HFF-Myc (cell line): ENCODE measurements at regions not wholly inside any gene's neighbourhood (a gene's known extent, or its start where the extent isn't known, plus 50 kb on each side); places are given as distances from the start of the nearest gene placed in this dataset.

Experiments
- DNase-seq: peaks from one replicate; pipeline ENCODE4 v3.0.0-alpha.2; 2011; ENCODE audit warnings: low read depth; ENCODE audit errors: extremely low read depth
- H3K4me3 ChIP-seq: replicated peaks from 2 replicates; pipeline ENCODE4 v1.5.1; 2011; ENCODE audit warnings: low read depth, mild to moderate bottlenecking, control low read depth, low read length
- CTCF ChIP-seq: IDR thresholded peaks from 2 replicates; pipeline ENCODE4 v1.5.1; 2012; ENCODE audit warnings: mild to moderate bottlenecking, low read depth, low read length, control low read depth; ENCODE audit errors: missing control alignments

GRCh38 chr17:5719976-5720375, 135.7 kb upstream of the NLRP1 start:
- H3K4me3 ChIP-seq = no peak overlapping the region
- DNase-seq = no peak
- TF ChIP-seq CTCF = no peak

- DNase-seq = no peak
- H3K4me3 ChIP-seq = no peak overlapping the region
- TF ChIP-seq CTCF = no peak
These were observed 146.1 kb upstream of the NLRP1 start for GRCh38 chr17:5730373-5730772.

- H3K4me3 ChIP-seq = no peak overlapping the region
- no peak for TF ChIP-seq CTCF
- DNase-seq = no peak
These were observed 156.6 kb upstream of the NLRP1 start for GRCh38 chr17:5740937-5741336.

- H3K4me3 ChIP-seq = no peak overlapping the region
- DNase-seq = no peak
- no peak for TF ChIP-seq CTCF
These were observed 157.5 kb upstream of the NLRP1 start for GRCh38 chr17:5741810-5742209.

- no peak for DNase-seq
- H3K4me3 ChIP-seq = no peak overlapping the region
- TF ChIP-seq CTCF = no peak
These were observed 161.0 kb upstream of the NLRP1 start for GRCh38 chr17:5745111-5745813.

- DNase-seq = no peak
- peak; percentile 6 for TF ChIP-seq CTCF
- no peak overlapping the region for H3K4me3 ChIP-seq
These were observed 163.0 kb upstream of the NLRP1 start for GRCh38 chr17:5747276-5747675.

- no peak for TF ChIP-seq CTCF
- DNase-seq = no peak
- H3K4me3 ChIP-seq = no peak overlapping the region
These were observed 163.7 kb upstream of the NLRP1 start for GRCh38 chr17:5747964-5748363.
